GM06990 (cell line): ENCODE measurements at regions not wholly inside any gene's neighbourhood (a gene's known extent, or its start where the extent isn't known, plus 50 kb on each side); places are given as distances from the start of the nearest gene placed in this dataset.

Experiments used
- DNase-seq: peaks from one replicate; pipeline ENCODE4 v3.0.0-alpha.2; 2011; ENCODE audit not compliant: insufficient read length; ENCODE audit errors: extremely low read depth
- H3K27me3 ChIP-seq: replicated peaks from 2 replicates; pipeline ENCODE4 v1.6.0; 2011; ENCODE audit warnings: low read length; ENCODE audit not compliant: control insufficient read depth, insufficient read depth
- H3K36me3 ChIP-seq: 2 replicates; pipeline ENCODE4 v1.5.1; 2011; ENCODE audit warnings: low read length; ENCODE audit not compliant: control insufficient read depth, insufficient read depth
- H3K4me3 ChIP-seq: replicated peaks from 2 replicates; pipeline ENCODE4 v1.5.1; 2011; ENCODE audit warnings: low read depth, mild to moderate bottlenecking, control low read depth, low read length
- CTCF ChIP-seq: IDR thresholded peaks from 2 replicates; pipeline ENCODE4 v1.5.1; 2011; ENCODE audit warnings: low read length, control low read depth, mild to moderate bottlenecking, inconsistent platforms; ENCODE audit not compliant: insufficient read depth, poor library complexity, severe bottlenecking

GRCh38 chr14:71636076-71636475, 296.2 kb upstream of the RGS6 start:
- no peak for DNase-seq
- H3K27me3 ChIP-seq: no peaks in the 10 kb centered on the region
- H3K4me3 ChIP-seq: no peak overlapping the region
- H3K36me3 ChIP-seq: peaks cover 3% of the 10 kb centered on the region
- TF ChIP-seq CTCF: no peak

GRCh38 chr14:71636820-71637471, 295.3 kb upstream of the RGS6 start:
- peaks cover 3% of the 10 kb centered on the region for H3K36me3 ChIP-seq
- H3K27me3 ChIP-seq: no peaks in the 10 kb centered on the region
- no peak for DNase-seq
- no peak for TF ChIP-seq CTCF
- no peak overlapping the region for H3K4me3 ChIP-seq

GRCh38 chr14:71638523-71639196, 293.6 kb upstream of the RGS6 start:
- Histone ChIP-seq H3K36me3 (no peaks in the 10 kb centered on the region; the same call in 1 of the 2 replicates), H3K4me3 (no peak overlapping the region), H3K27me3 (no peaks in the 10 kb centered on the region)
- TF ChIP-seq CTCF: no peak
- no peak for DNase-seq

GRCh38 chr14:71642715-71643114, 289.5 kb upstream of the RGS6 start:
- H3K4me3 ChIP-seq: no peak overlapping the region

GRCh38 chr14:71645656-71646055, 286.6 kb upstream of the RGS6 start:
- no peak for TF ChIP-seq CTCF
- Histone ChIP-seq H3K4me3 (no peak overlapping the region), H3K27me3 (no peaks in the 10 kb centered on the region), H3K36me3 (no peaks in the 10 kb centered on the region; the same call in 1 of the 2 replicates)
- no peak for DNase-seq

More at GRCh38 chr14:71642715-71643114, 289.5 kb upstream of the RGS6 start:
- Histone ChIP-seq H3K36me3 (no peaks in the 10 kb centered on the region), H3K27me3 (no peaks in the 10 kb centered on the region)
- TF ChIP-seq CTCF: no peak
- no peak for DNase-seq

GRCh38 chr14:71646518-71646917, 285.7 kb upstream of the RGS6 start:
- Histone ChIP-seq H3K4me3 (no peak overlapping the region), H3K36me3 (no peaks in the 10 kb centered on the region; the same call in 1 of the 2 replicates), H3K27me3 (no peaks in the 10 kb centered on the region)
- no peak for DNase-seq
- no peak for TF ChIP-seq CTCF
